Heart right ventricle (tissue), 16 donors: ENCODE measurements at regions not wholly inside any gene's neighbourhood (a gene's known extent, or its start where the extent isn't known, plus 50 kb on each side); places are given as distances from the start of the nearest gene placed in this dataset.

ENCODE experiments used
- ATAC-seq, 8 donors: fragments of 200-7000 bp; cut with Tn5 transposase; one replicate each; pipeline ENCODE4 v1.9.1; 2020; ENCODE audit warnings: mild to moderate bottlenecking in 8 of 8, moderate library complexity in 8 of 8, moderate number of reproducible peaks in 1 of 8
- DNase-seq, 2 donors: peaks; one replicate each; pipeline ENCODE4 v3.0.0-alpha.2; 2020
- H3K27ac ChIP-seq, 10 donors: fragments of 200-600 bp; sonication (generic) in 2 of 10; one replicate each; pipeline versions ENCODE4 v1.5.0 to v1.8.0; 2020 to 2022; ENCODE audit warnings: mild to moderate bottlenecking in 3 of 10
- H3K27me3 ChIP-seq, 7 donors: fragments of 200-600 bp; one replicate each; pipeline ENCODE4 v1.8.0; 2021 to 2022; ENCODE audit warnings: mild to moderate bottlenecking in 2 of 7
- H3K36me3 ChIP-seq, 9 donors: fragments of 200-600 bp; sonication (generic) in 1 of 9; one replicate each; pipeline versions ENCODE4 v1.5.0 to v1.8.0; 2020 to 2022; ENCODE audit warnings: mild to moderate bottlenecking in 2 of 9
- H3K4me1 ChIP-seq, 9 donors: fragments of 200-600 bp; sonication (generic) in 1 of 9; one replicate each; pipeline versions ENCODE4 v1.5.0 to v1.8.0; 2020 to 2022; ENCODE audit warnings: mild to moderate bottlenecking in 4 of 9
- H3K4me3 ChIP-seq, 10 donors: fragments of 200-600 bp; sonication (generic) in 2 of 10; one replicate each; pipeline versions ENCODE4 v1.5.0 to v1.8.0; 2020 to 2022; ENCODE audit warnings: mild to moderate bottlenecking in 7 of 10, moderate library complexity in 2 of 10
- H3K9me3 ChIP-seq, 11 donors: fragments of 200-600 bp in 10 of 11; sonication (generic) in 2 of 11; one replicate each; pipeline versions ENCODE4 v1.5.0 to v1.8.0; 2013 to 2022; ENCODE audit warnings: mild to moderate bottlenecking in 2 of 11, control low read depth in 1 of 11, moderate library complexity in 1 of 11
- CTCF ChIP-seq, 9 donors: fragments of 200-600 bp; sonication (generic) in 2 of 9; IDR thresholded peaks; one replicate each; pipeline versions ENCODE4 v1.5.0 to v1.8.0; 2021 to 2022; ENCODE audit warnings: antibody characterized with exemption in 9 of 9, mild to moderate bottlenecking in 5 of 9, moderate library complexity in 1 of 9
- WGBS, 2 donors: extraction: QIAGEN DNeasy Blood & Tissue Kit; methylation state at CpG; one replicate each; pipeline ENCODE4 v1.1.7; 2013; ENCODE audit warnings: inconsistent platforms in 1 of 2; 5-methylcytosine and 5-hydroxymethylcytosine counted together
- intact Hi-C, 10 donors: fragments of 100-400 bp; cut with DNase I; formaldehyde crosslinking; loops; one replicate each; pipeline versions ENCODE4 v1.11.1 to v1.14.2; 2022
- donor health status: Arrhythmogenic right ventricular cardiomyopathy.
- donor health status: ischemic (EF 13 %, LVEDD 7.1; RV severe dilation, severe dysfunction).
- donor health status: healthy with polysubstance abuse.
- donor health status: DM: no; HTN: yes; CAD: no.
- donor health status: DM: no; HTN: no; CAD: no.
- donor health status: ischemic (EF 25% LVEDD 6.9; RV normal size, moderate dysfunction).
- donor health status: ischemic (EF 25% LVEDD 5.7; RV mildly dilated, moderate dysfunction).
- donor health status: healthy.
- donor health status: DM: yes; HTN: yes; CAD: no.
- donor health status: Ischemic cardiomyopathy.
- donor health status: ischemic (EF 35%, LVEDD 5.7; RV mildly dilated, moderate dysfunction).
- donor health status: nonischemic (EF 11% LVEDD 7.7; RV severe dilation, severe dysfunction).
- donor health status: DM: yes; HTN: yes; CAD: no.
- donor health status: PGD.
- donor health status: ischemic (EF 29% LVEDD 5.4; RV normal size, mild dysfunction).
- donor health status: nonischemic (EF 23%, LVEDD 6.1; RV moderate dilation, normal function).

- Histone ChIP-seq H3K4me1 (peaks cover 0 to 48% (median 11%) of the 10 kb centered on the region in 9 donors), H3K9me3 (no peaks in the 10 kb centered on the region), H3K27ac (no peak overlapping the region), H3K36me3 (no peaks in the 10 kb centered on the region), H3K27me3 (peaks cover 0 to 11% (median 4%) of the 10 kb centered on the region in 7 donors), H3K4me3 (no peak overlapping the region)
- no peak for ATAC-seq
- intact Hi-C loops = loop anchor here in 2 of 10 donors (10.0 kb wide), 2 partner anchors 378 to 552 kb away; partner anchors contain the start of gene EBF3 (in 1 of the 2)
- no peak for TF ChIP-seq CTCF (IDR thresholded peaks at IDR 0.05)
- WGBS, 2 donors = 78 to 83% methylated on average over 6 of the region's 6 CpGs
- DNase-seq = no peak
Observed at GRCh38 chr10:129413024-129413423, 54.0 kb upstream of the MGMT start.

- H3K36me3 ChIP-seq = no peaks in the 10 kb centered on the region
- H3K27me3 ChIP-seq = peaks cover 0 to 14% (median 7%) of the 10 kb centered on the region in 7 donors
- no peak for TF ChIP-seq CTCF (IDR thresholded peaks at IDR 0.05)
- no peak for DNase-seq
- 57 to 72% methylated on average over 31 of the region's 31 CpGs for WGBS, 2 donors
- H3K4me1 ChIP-seq = peaks cover 0 to 52% (median 11%) of the 10 kb centered on the region in 9 donors
- no peak overlapping the region for H3K4me3 ChIP-seq
- no peak overlapping the region for H3K27ac ChIP-seq
- ATAC-seq = no peak
- intact Hi-C loops = loop anchor here in 2 of 10 donors (10.0 kb wide), 2 partner anchors 381 to 549 kb away; partner anchors contain the start of gene EBF3 (in 1 of the 2)
- H3K9me3 ChIP-seq = no peaks in the 10 kb centered on the region
Observed at GRCh38 chr10:129415215-129416140, 51.6 kb upstream of the MGMT start.

GRCh38 chr10:129416155-129416554 lies 50.9 kb upstream of the MGMT start:
- H3K27me3 ChIP-seq = peaks cover 0 to 14% (median 7%) of the 10 kb centered on the region in 7 donors
- peaks cover 0 to 46% (median 11%) of the 10 kb centered on the region in 9 donors for H3K4me1 ChIP-seq
- H3K36me3 ChIP-seq = no peaks in the 10 kb centered on the region
- no peak overlapping the region for H3K27ac ChIP-seq
- DNase-seq (no peak), ATAC-seq (no peak)
- no peak overlapping the region for H3K4me3 ChIP-seq
- intact Hi-C loops = loop anchor here in 2 of 10 donors (10.0 kb wide), 2 partner anchors 381 to 549 kb away; partner anchors contain the start of gene EBF3 (in 1 of the 2)
- 70 to 80% methylated on average over 8 of the region's 8 CpGs for WGBS, 2 donors
- H3K9me3 ChIP-seq = no peaks in the 10 kb centered on the region
- no peak for TF ChIP-seq CTCF (IDR thresholded peaks at IDR 0.05)

- Histone ChIP-seq H3K27me3 (peaks cover 0 to 14% (median 7%) of the 10 kb centered on the region in 7 donors), H3K9me3 (no peaks in the 10 kb centered on the region), H3K36me3 (no peaks in the 10 kb centered on the region), H3K4me3 (no peak overlapping the region), H3K27ac (peak overlapping the region in 7 of 10 donors; percentile 8 to 53 (median 26)), H3K4me1 (peaks cover 0 to 39% (median 11%) of the 10 kb centered on the region in 9 donors)
- intact Hi-C loops = loop anchor here in 2 of 10 donors (10.0 kb wide), 2 partner anchors 382 to 548 kb away; partner anchors contain the start of gene EBF3 (in 1 of the 2)
- TF ChIP-seq CTCF (IDR thresholded peaks at IDR 0.05) = no peak
- no peak for DNase-seq
- 60 to 71% methylated on average over 14 of the region's 14 CpGs for WGBS, 2 donors
- peak in 7 of 8 donors; percentile 47 to 80 (median 62) for ATAC-seq
Observed at GRCh38 chr10:129416956-129417765, 49.9 kb upstream of the MGMT start.
